Spinal cord (tissue), 9 donors: ENCODE measurements at regions not wholly inside any gene's neighbourhood (a gene's known extent, or its start where the extent isn't known, plus 50 kb on each side); places are given as distances from the start of the nearest gene placed in this dataset.

Experiments used
- DNase-seq, 6 donors: peaks; one replicate each; pipeline versions ENCODE4 v3.0.0 to v3.0.0-alpha.2; 2013 to 2015; ENCODE audit warnings: low spot score in 6 of 6, low read depth in 4 of 6
- H3K27ac ChIP-seq: one replicate; pipeline ENCODE4 v1.5.1; 2013; ENCODE audit warnings: low read depth, low read length, control low read depth
- H3K27me3 ChIP-seq: one replicate; pipeline ENCODE4 v1.6.1; 2013; ENCODE audit warnings: low read length; ENCODE audit not compliant: control insufficient read depth, insufficient read depth
- H3K36me3 ChIP-seq: one replicate; pipeline ENCODE4 v1.6.1; 2013; ENCODE audit warnings: low read length; ENCODE audit not compliant: control insufficient read depth, insufficient read depth
- H3K4me1 ChIP-seq: one replicate; pipeline ENCODE4 v1.6.1; 2013; ENCODE audit warnings: low read length; ENCODE audit not compliant: control insufficient read depth, insufficient read depth
- H3K4me3 ChIP-seq: one replicate; pipeline ENCODE4 v1.5.1; 2013; ENCODE audit warnings: low read depth, low read length, control low read depth
- H3K9me3 ChIP-seq: one replicate; pipeline ENCODE4 v1.6.1; 2013; ENCODE audit warnings: low read length; ENCODE audit not compliant: control insufficient read depth, insufficient read depth
- WGBS: methylation state at CpG from one replicate; pipeline ENCODE4 v1.1.5; 2013; ENCODE audit warnings: missing lambda C conversion rate; ENCODE audit not compliant: insufficient coverage; 5-methylcytosine and 5-hydroxymethylcytosine counted together
- donor health status: healthy.

- no peak overlapping the region for H3K4me3 ChIP-seq
Measured at GRCh38 chr11:19409307-19409706, 168.6 kb upstream of the E2F8 start.

DNA sequence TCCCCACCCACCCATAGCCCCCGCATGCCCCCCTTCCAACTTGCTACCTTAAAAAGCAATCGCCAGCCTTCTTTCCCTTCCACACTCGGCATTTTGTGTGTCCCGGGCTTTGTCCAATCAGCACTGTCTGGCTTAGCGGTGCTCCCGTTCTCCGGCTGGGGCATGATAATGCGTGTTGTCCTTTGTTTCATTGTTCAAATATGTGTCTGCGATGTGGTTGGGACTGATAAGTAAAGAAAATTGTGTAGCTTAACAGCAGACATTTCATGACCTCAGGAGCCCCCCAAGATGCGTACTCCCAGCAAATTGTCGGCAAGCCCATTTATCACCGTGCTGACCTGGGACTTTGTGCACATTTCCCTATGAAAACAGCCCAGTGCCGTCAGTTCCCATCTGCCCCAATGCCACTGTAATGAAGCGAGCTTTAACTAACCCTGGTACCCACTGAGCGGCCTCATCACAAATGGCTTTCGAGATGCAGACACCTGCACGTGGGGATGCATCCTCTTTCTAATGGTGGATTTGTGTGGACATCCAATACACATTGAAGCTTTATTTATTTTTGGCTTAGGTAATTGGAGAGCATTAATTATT lies 167.0 kb upstream of the E2F8 start:
- peak in 1 of 6 donors; percentile 78 for DNase-seq
- H3K4me1 ChIP-seq, result peaks cover 5% of the 10 kb centered on the region
- H3K27ac ChIP-seq, result no peak overlapping the region
- H3K36me3 ChIP-seq, result no peaks in the 10 kb centered on the region
- no peaks in the 10 kb centered on the region for H3K27me3 ChIP-seq
- 50% methylated on average over 12 of the region's 17 CpGs for WGBS
- no peak overlapping the region for H3K4me3 ChIP-seq
- no peaks in the 10 kb centered on the region for H3K9me3 ChIP-seq

More at GRCh38 chr11:19409307-19409706, 168.6 kb upstream of the E2F8 start:
- whole genome bisulfite sequencing, result 40% methylated on average over 2 of the region's 3 CpGs
- Histone ChIP-seq H3K36me3 (no peaks in the 10 kb centered on the region), H3K4me1 (peaks cover 5% of the 10 kb centered on the region), H3K27ac (no peak overlapping the region), H3K27me3 (no peaks in the 10 kb centered on the region), H3K9me3 (no peaks in the 10 kb centered on the region)
- no peak for DNase-seq

- Histone ChIP-seq H3K27me3 (no peaks in the 10 kb centered on the region), H3K4me1 (peaks cover 5% of the 10 kb centered on the region), H3K27ac (no peak overlapping the region), H3K4me3 (no peak overlapping the region), H3K9me3 (no peaks in the 10 kb centered on the region), H3K36me3 (no peaks in the 10 kb centered on the region)
- WGBS, result 87% methylated on average over 4 of the region's 4 CpGs
- DNase-seq, result no peak
Measured at GRCh38 chr11:19405966-19406365, 165.2 kb upstream of the E2F8 start.

DNA sequence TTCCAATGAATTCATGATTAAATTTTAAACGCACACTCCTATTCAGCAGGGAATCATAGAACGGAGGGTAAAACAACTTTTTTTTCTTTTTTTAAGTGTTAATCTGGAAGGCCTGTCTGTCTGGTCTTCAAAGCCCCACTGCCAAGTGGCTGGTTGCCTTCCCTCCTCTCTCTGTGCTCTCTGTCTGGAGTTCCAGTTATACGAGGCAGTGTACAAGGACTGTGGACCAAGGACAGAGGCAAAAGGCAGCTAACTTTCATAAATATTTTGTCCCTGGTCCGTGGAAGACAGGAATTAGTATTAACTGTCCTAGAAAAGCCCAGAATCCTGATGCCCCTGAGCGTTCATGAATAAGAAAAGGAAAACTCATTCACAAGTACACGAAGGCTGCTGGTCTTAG lies 164.0 kb upstream of the E2F8 start:
- WGBS, result 80% methylated on average over 1 of the region's 6 CpGs
- DNase-seq, result no peak
- H3K27me3 ChIP-seq, result no peaks in the 10 kb centered on the region
- H3K4me3 ChIP-seq, result no peak overlapping the region
- no peaks in the 10 kb centered on the region for H3K9me3 ChIP-seq
- no peaks in the 10 kb centered on the region for H3K36me3 ChIP-seq
- H3K27ac ChIP-seq, result no peak overlapping the region
- peaks cover 5% of the 10 kb centered on the region for H3K4me1 ChIP-seq

DNA sequence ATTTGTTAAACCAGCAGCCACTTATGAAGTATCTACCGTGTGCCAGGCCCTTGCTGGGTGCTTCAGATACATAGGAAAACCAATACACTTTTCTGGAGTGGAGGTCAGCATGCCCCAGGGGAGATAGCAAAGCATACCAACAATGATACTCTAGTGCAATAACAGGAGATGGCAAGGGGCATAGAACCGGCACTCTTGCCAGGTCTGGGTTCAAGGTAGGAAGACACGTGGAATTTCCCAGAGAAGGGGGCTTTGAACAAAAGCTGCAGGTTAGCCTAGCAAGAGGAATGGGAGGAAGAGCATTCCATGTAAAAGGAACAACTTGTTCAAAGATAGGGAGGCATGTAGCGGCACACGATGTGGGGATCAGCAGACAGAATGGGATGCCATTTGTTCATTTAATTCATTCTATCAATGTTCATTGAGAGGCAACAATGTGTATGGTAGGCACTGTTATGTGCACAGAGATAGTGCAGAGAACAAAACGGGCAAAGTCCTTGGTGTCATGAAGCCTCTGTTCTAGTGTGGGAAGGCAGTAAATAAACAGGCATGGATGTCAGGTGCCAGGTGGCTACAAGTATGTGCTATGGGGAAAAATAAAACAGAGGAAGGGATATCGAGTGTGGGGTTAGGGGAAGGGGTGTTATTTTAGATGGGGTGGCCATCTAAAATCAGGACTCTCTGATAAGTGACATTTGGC lies 162.6 kb upstream of the E2F8 start:
- Histone ChIP-seq H3K36me3 (no peaks in the 10 kb centered on the region), H3K9me3 (no peaks in the 10 kb centered on the region), H3K4me3 (no peak overlapping the region), H3K4me1 (peaks cover 12% of the 10 kb centered on the region), H3K27ac (no peak overlapping the region), H3K27me3 (no peaks in the 10 kb centered on the region)
- no peak for DNase-seq
- whole genome bisulfite sequencing, result 95% methylated on average over 5 of the region's 7 CpGs

GRCh38 chr11:19400296-19400695 lies 159.6 kb upstream of the E2F8 start:
- Histone ChIP-seq H3K27ac (no peak overlapping the region), H3K4me3 (no peak overlapping the region), H3K9me3 (no peaks in the 10 kb centered on the region), H3K36me3 (no peaks in the 10 kb centered on the region), H3K4me1 (peaks cover 15% of the 10 kb centered on the region), H3K27me3 (no peaks in the 10 kb centered on the region)
- WGBS, result 98% methylated on average over 3 of the region's 5 CpGs
- no peak for DNase-seq

DNA sequence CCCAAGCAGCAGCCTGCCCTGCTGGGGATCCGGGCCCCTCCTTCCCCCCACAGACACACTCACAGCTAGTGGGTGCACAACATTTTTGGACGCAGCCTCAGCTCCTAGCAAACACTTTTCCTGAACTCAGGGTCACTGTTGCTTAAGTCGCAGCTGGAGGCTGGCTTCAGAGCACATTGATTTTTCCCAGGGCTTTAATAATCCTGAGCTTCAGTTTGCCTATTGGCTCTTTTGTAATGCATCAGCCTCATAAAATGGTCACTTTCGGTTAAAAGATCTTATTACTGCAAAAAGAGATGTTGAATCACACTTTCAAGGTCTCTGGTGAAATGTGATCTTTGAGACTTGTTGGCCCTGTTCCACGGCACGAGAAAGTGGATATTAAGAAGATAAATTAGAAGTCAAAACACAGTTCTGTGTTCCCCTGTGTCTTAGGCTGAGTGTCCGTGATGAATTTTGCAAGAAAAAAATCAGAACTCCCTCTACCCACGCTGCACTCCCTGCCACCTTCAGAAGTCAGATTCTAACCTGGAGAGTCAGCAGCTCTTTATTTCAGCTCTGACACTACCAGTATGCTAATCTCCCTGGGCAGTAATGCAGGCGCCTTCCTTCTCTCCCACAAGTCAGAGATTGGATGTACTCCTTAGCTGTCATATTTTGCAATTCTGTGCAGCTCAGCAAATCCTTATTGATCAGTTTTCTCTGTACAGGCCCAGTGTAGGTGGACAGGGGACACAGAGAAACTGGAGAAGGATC lies 158.2 kb upstream of the E2F8 start:
- H3K27me3 ChIP-seq, result no peaks in the 10 kb centered on the region
- 44% methylated on average over 5 of the region's 9 CpGs for WGBS
- H3K9me3 ChIP-seq, result no peaks in the 10 kb centered on the region
- no peak overlapping the region for H3K4me3 ChIP-seq
- no peaks in the 10 kb centered on the region for H3K36me3 ChIP-seq
- peak in 2 of 6 donors; percentile 26 to 67 for DNase-seq
- H3K27ac ChIP-seq, result no peak overlapping the region
- H3K4me1 ChIP-seq, result peaks cover 15% of the 10 kb centered on the region

DNA sequence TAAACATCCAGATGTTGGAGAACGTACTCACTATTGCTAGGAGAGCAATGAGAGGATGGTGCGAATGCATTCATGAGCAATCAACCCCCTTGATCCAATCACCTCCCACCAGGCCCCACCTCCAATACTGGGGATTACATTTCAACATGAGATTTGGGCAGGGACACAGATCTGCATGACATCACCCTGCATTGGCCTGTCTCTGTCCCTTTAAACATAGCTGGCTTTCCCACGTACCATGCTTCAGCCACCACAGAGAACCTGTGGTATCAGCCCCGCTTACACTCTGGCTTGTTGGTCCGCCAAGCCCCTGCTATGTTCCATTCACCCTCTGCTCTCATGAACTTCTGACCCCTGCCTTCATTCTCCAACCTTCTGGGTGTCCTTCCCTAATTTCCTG lies 157.5 kb upstream of the E2F8 start:
- Histone ChIP-seq H3K27ac (no peak overlapping the region), H3K4me1 (peaks cover 15% of the 10 kb centered on the region)
- 75% methylated on average over 3 of the region's 5 CpGs for WGBS

DNA sequence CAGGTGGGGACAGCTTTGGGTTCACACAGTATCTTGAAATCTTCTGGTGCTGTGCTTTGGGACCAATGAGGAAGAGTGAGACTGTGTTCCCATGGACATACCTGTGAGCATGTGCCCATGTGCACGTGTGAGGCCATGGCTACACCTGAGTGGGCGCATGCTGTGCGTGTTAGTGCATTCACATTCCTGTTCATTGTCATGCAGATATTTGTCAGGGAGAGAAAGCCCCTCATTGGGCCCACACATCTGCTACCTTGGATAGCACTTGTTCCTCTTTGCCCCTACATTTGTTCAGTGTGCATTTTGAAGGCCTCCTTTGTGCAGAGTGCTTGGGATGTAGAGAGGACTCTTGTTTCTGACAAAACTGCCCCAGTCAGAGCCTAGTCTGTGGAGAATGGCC lies 154.3 kb upstream of the E2F8 start:
- 100% methylated on average over 2 of the region's 3 CpGs for WGBS
- H3K27ac ChIP-seq, result no peak overlapping the region
- H3K27me3 ChIP-seq, result no peaks in the 10 kb centered on the region
- peaks cover 15% of the 10 kb centered on the region for H3K4me1 ChIP-seq
- DNase-seq, result no peak
- no peaks in the 10 kb centered on the region for H3K9me3 ChIP-seq
- H3K4me3 ChIP-seq, result no peak overlapping the region
- no peaks in the 10 kb centered on the region for H3K36me3 ChIP-seq

More for the DNA sequence above, 157.5 kb upstream of the E2F8 start:
- Histone ChIP-seq H3K27me3 (no peaks in the 10 kb centered on the region), H3K9me3 (no peaks in the 10 kb centered on the region), H3K36me3 (no peaks in the 10 kb centered on the region), H3K4me3 (no peak overlapping the region)
- DNase-seq, result no peak
